IMR-90 (cell line): ENCODE measurements at regions not wholly inside any gene's neighbourhood (a gene's known extent, or its start where the extent isn't known, plus 50 kb on each side); places are given as distances from the start of the nearest gene placed in this dataset.

Experiments used
- ATAC-seq: fragments of 200-7000 bp; cut with Tn5 transposase; 2 replicates; pipeline ENCODE4 v1.9.1; 2020; ENCODE audit warnings: low read depth, mild to moderate bottlenecking, moderate library complexity
- BruUV-seq: library from RNA; stranded (reverse); fragments of 400-500 nt; replicated peaks from 2 replicates; lab custom pipeline; 2021; lab: Mats Ljungman, UMichigan
- CTCF ChIA-PET: fragments of 300-600 bp; formaldehyde crosslinking; extraction: SDS; loops from one replicate; lab custom pipeline; 2021; ENCODE audit warnings: antibody characterized with exemption; lab: Yijun Ruan, JAX
- POLR2A ChIA-PET: fragments of 300-600 bp; sonication (Branson Sonifier 250); formaldehyde crosslinking; loops from one replicate; lab custom pipeline; 2022; ENCODE audit warnings: antibody characterized with exemption; ENCODE audit not compliant: unreplicated experiment; lab: Charles Lee
- DNase-seq: peaks from one replicate; pipeline ENCODE4 v3.0.0; 2013
- H2AFZ ChIP-seq: replicated peaks from 2 replicates; pipeline ENCODE3; 2013; ENCODE audit warnings: low read length, mild to moderate bottlenecking; ENCODE audit not compliant: poor library complexity
- H2AK5ac ChIP-seq: 2 replicates; pipeline ENCODE4 v1.6.1; 2013; ENCODE audit warnings: low read depth, low read length, inconsistent platforms
- H2AK9ac ChIP-seq: replicated peaks from 2 replicates; pipeline ENCODE3; 2013; ENCODE audit warnings: mild to moderate bottlenecking, low read depth, low read length, moderate library complexity; ENCODE audit not compliant: poor library complexity
- H2BK120ac ChIP-seq: 2 replicates; pipeline ENCODE4 v1.6.1; 2013; ENCODE audit warnings: low read depth, low read length, inconsistent platforms
- H2BK15ac ChIP-seq: 3 replicates; pipeline ENCODE4 v1.6.1; 2013; ENCODE audit warnings: low read depth, low read length, inconsistent platforms
- H2BK20ac ChIP-seq: 2 replicates; pipeline ENCODE4 v1.6.1; 2013; ENCODE audit warnings: low read depth, mild to moderate bottlenecking, inconsistent platforms, low read length, moderate library complexity
- H2BK5ac ChIP-seq: 2 replicates; pipeline ENCODE4 v1.6.1; 2013; ENCODE audit warnings: mild to moderate bottlenecking, low read depth, low read length, inconsistent platforms; ENCODE audit not compliant: poor library complexity, severe bottlenecking
- H3K14ac ChIP-seq: replicated peaks from 2 replicates; pipeline ENCODE4 v1.6.1; 2013; ENCODE audit warnings: low read depth, low read length, inconsistent platforms
- H3K18ac ChIP-seq: 2 replicates; pipeline ENCODE4 v1.6.1; 2013; ENCODE audit warnings: low read depth, low read length, control low read depth
- H3K23ac ChIP-seq: 2 replicates; pipeline ENCODE4 v1.6.1; 2013; ENCODE audit warnings: low read depth, low read length, inconsistent platforms
- H3K27ac ChIP-seq: 2 replicates; pipeline ENCODE4 v1.5.1; 2013; ENCODE audit warnings: mild to moderate bottlenecking, control low read depth, low read length; ENCODE audit not compliant: insufficient read depth
- H3K27me3 ChIP-seq: 2 replicates; pipeline ENCODE4 v1.6.1; 2013; ENCODE audit warnings: low read length; ENCODE audit not compliant: control insufficient read depth, insufficient read depth
- H3K36me3 ChIP-seq: 2 replicates; pipeline ENCODE4 v1.6.1; 2013; ENCODE audit warnings: low read length, mixed read lengths; ENCODE audit not compliant: control insufficient read depth, insufficient read depth
- H3K4ac ChIP-seq: 2 replicates; pipeline ENCODE4 v1.6.1; 2013; ENCODE audit warnings: low read depth, low read length, inconsistent platforms
- H3K4me1 ChIP-seq: 2 replicates; pipeline ENCODE4 v1.6.1; 2013; ENCODE audit warnings: low read length, mixed read lengths; ENCODE audit not compliant: control insufficient read depth, insufficient read depth
- H3K4me2 ChIP-seq: 2 replicates; pipeline ENCODE4 v1.6.1; 2013; ENCODE audit warnings: low read depth, mild to moderate bottlenecking, control low read depth, low read length, moderate library complexity
- H3K4me3 ChIP-seq: 2 replicates; pipeline ENCODE4 v1.5.1; 2013; ENCODE audit warnings: low read depth, mild to moderate bottlenecking, control low read depth, low read length, moderate library complexity; ENCODE audit not compliant: insufficient read depth
- H3K56ac ChIP-seq: 2 replicates; pipeline ENCODE4 v1.6.1; 2013; ENCODE audit warnings: low read length, inconsistent platforms; ENCODE audit not compliant: insufficient read depth; ENCODE audit errors: extremely low read depth
- H3K79me1 ChIP-seq, 2 experiments: 2 replicates each; pipeline ENCODE4 v1.6.1; 2013; ENCODE audit warnings: low read length in 2 of 2, inconsistent platforms in 1 of 2, low read depth in 1 of 2
- H3K9ac ChIP-seq: 2 replicates; pipeline ENCODE4 v1.6.1; 2013; ENCODE audit warnings: low read depth, low read length, control low read depth
- H3K9me1 ChIP-seq: 2 replicates; pipeline ENCODE4 v1.6.1; 2013; ENCODE audit warnings: low read length, inconsistent platforms; ENCODE audit not compliant: insufficient read depth
- H3K9me3 ChIP-seq: 2 replicates; pipeline ENCODE4 v1.6.1; 2013; ENCODE audit warnings: low read length; ENCODE audit not compliant: control insufficient read depth, insufficient read depth
- H4K20me1 ChIP-seq: 2 replicates; pipeline ENCODE4 v1.6.1; 2013; ENCODE audit warnings: low read length, inconsistent platforms; ENCODE audit not compliant: insufficient read depth
- H4K5ac ChIP-seq: 2 replicates; pipeline ENCODE4 v1.6.1; 2013; ENCODE audit warnings: mild to moderate bottlenecking, low read depth, low read length, control low read depth
- H4K8ac ChIP-seq, 2 experiments: 2 replicates each; pipeline ENCODE4 v1.6.1; 2013; ENCODE audit warnings: low read depth in 2 of 2, low read length in 2 of 2, control low read depth in 1 of 2, inconsistent platforms in 1 of 2
- H4K91ac ChIP-seq: 2 replicates; pipeline ENCODE4 v1.6.1; 2013; ENCODE audit warnings: low read depth, low read length, inconsistent platforms; ENCODE audit not compliant: insufficient read depth
- BHLHE40 ChIP-seq: fragments of 150-350 bp; IDR thresholded peaks from 2 replicates; pipeline ENCODE4 v1.6.1; 2016; ENCODE audit warnings: mild to moderate bottlenecking, low read depth, low read length
- CEBPB ChIP-seq: IDR thresholded peaks from 2 replicates; pipeline ENCODE4 v1.6.1; 2012; ENCODE audit warnings: low read depth, low read length, improper control_type of control experiment
- CHD1 ChIP-seq: IDR thresholded peaks from 2 replicates; pipeline ENCODE4 v1.6.1; 2012; ENCODE audit warnings: low read depth, low read length, improper control_type of control experiment
- ELK1 ChIP-seq: fragments of 150-350 bp; IDR thresholded peaks from 2 replicates; pipeline ENCODE4 v1.6.1; 2016; ENCODE audit warnings: low read depth, mild to moderate bottlenecking, low read length, moderate library complexity, borderline replicate concordance
- FOS ChIP-seq: fragments of 150-350 bp; IDR thresholded peaks from 2 replicates; pipeline ENCODE4 v1.6.1; 2016; ENCODE audit warnings: low read depth, low read length
- MAFK ChIP-seq: IDR thresholded peaks from 2 replicates; pipeline ENCODE4 v1.6.1; 2012; ENCODE audit warnings: low read depth, low read length, improper control_type of control experiment
- MAZ ChIP-seq: IDR thresholded peaks from 2 replicates; pipeline ENCODE4 v1.6.1; 2012; ENCODE audit warnings: low read depth, mild to moderate bottlenecking, low read length, improper control_type of control experiment, moderate library complexity, borderline replicate concordance
- MXI1 ChIP-seq: IDR thresholded peaks from 2 replicates; pipeline ENCODE4 v1.6.1; 2012; ENCODE audit warnings: low read depth, mild to moderate bottlenecking, low read length, moderate library complexity, borderline replicate concordance
- NFE2L2 ChIP-seq: fragments of 150-350 bp; IDR thresholded peaks from 2 replicates; pipeline ENCODE4 v1.6.1; 2016; ENCODE audit warnings: low read depth, mild to moderate bottlenecking, low read length
- POLR2A ChIP-seq: IDR thresholded peaks from 2 replicates; pipeline ENCODE4 v1.6.1; 2012; ENCODE audit warnings: mild to moderate bottlenecking, low read depth, low read length
- RAD21 ChIP-seq: IDR thresholded peaks from 2 replicates; pipeline ENCODE4 v1.6.1; 2012; ENCODE audit warnings: low read length, improper control_type of control experiment
- RCOR1 ChIP-seq: IDR thresholded peaks from 2 replicates; pipeline ENCODE4 v1.6.1; 2012; ENCODE audit warnings: mild to moderate bottlenecking, low read length, improper control_type of control experiment; ENCODE audit not compliant: insufficient replicate concordance
- RFX5 ChIP-seq: IDR thresholded peaks from 2 replicates; pipeline ENCODE4 v1.8.0; 2012; ENCODE audit warnings: low read depth, mild to moderate bottlenecking, low read length, moderate library complexity
- SMC3 ChIP-seq: fragments of 150-350 bp; IDR thresholded peaks from 2 replicates; pipeline ENCODE4 v1.6.1; 2016; ENCODE audit warnings: low read depth, mild to moderate bottlenecking, antibody characterized with exemption, low read length, moderate library complexity
- WGBS, 2 experiments: methylation state at CpG; one replicate each; pipeline versions ENCODE4 v1.1.5 to v1.1.7; 2013; ENCODE audit warnings: missing lambda C conversion rate in 2 of 2; ENCODE audit not compliant: insufficient read length in 1 of 2; ENCODE audit errors: extremely low coverage in 2 of 2; 5-methylcytosine and 5-hydroxymethylcytosine counted together
- dilution Hi-C: fragments of 300-500 bp; cut with HindIII; formaldehyde crosslinking; loops from one replicate; pipeline ENCODE4 v1.14.3; 2018; ENCODE audit warnings: low sequenced_read_pairs; ENCODE audit not compliant: unreplicated experiment
- in situ Hi-C: fragments of 300-500 bp; cut with MboI; formaldehyde crosslinking; loops from 3 replicates; pipeline ENCODE4 v1.14.3; 2019; ENCODE audit warnings: low sequenced_read_pairs, inconsistent platforms, mixed read lengths
- intact Hi-C: fragments of 100-400 bp; cut with micrococcal nuclease; formaldehyde crosslinking; loops from 2 replicates; pipeline ENCODE4 v1.10.0; 2022
- TF ChIP-seq, protein P1 (sequence below): fragments of 150-350 bp; IDR thresholded peaks from 2 replicates; pipeline ENCODE4 v1.6.1; 2017; ENCODE audit warnings: mild to moderate bottlenecking, antibody characterized with exemption, low read length, low read depth
- TF ChIP-seq, protein P2 (sequence below): conservative IDR thresholded peaks from 2 replicates; pipeline ENCODE4 v1.5.1; 2012; ENCODE audit warnings: mild to moderate bottlenecking, low read depth, low read length, improper control_type of control experiment

DNA sequence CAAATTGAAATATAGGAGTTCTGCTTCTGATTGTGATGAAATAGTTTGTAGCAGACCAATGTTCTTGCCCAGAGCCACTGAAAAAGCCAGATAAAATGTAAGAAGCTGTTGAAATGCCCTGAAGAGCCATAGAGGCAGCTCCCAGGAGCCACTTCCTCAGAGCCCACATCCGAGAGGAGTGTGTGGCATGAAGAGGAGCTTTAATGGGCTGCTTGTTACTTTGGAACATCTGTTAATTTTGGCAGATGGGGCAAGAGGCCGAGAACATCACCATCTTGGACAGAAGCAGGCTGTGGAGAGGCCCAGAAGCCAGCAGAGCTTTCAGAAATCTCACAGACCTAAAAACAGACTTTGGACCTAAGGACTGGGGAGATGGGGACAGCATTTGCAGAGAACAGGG, 370.8 kb downstream of the GADD45G start:
- ATAC-seq (no peak), DNase-seq (no peak)
- H3K36me3 ChIP-seq = no peaks in the 10 kb centered on the region
- H3K4me3 ChIP-seq = no peak overlapping the region
- CTCF ChIA-PET = no interaction called here
- H2BK120ac ChIP-seq = no peak overlapping the region
- H3K9me3 ChIP-seq = no peaks in the 10 kb centered on the region
- no peak overlapping the region for H3K14ac ChIP-seq
- H2BK20ac ChIP-seq = no peak overlapping the region
- no peak overlapping the region for H2AK9ac ChIP-seq
- H3K9ac ChIP-seq = no peak overlapping the region
- H4K91ac ChIP-seq = no peak overlapping the region
- H4K20me1 ChIP-seq = no peaks in the 10 kb centered on the region
- no peak for TF ChIP-seq ELK1
- no peak for TF ChIP-seq CHD1
- TF ChIP-seq MAZ = no peak
- TF ChIP-seq, protein P1, sequence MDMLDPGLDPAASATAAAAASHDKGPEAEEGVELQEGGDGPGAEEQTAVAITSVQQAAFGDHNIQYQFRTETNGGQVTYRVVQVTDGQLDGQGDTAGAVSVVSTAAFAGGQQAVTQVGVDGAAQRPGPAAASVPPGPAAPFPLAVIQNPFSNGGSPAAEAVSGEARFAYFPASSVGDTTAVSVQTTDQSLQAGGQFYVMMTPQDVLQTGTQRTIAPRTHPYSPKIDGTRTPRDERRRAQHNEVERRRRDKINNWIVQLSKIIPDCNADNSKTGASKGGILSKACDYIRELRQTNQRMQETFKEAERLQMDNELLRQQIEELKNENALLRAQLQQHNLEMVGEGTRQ = no peak
- no peak for TF ChIP-seq RCOR1
- TF ChIP-seq NFE2L2 = no peak
- no peak for TF ChIP-seq RFX5
- TF ChIP-seq CEBPB = no peak
- no peak for TF ChIP-seq FOS
- TF ChIP-seq POLR2A = no peak
- no peak for TF ChIP-seq RAD21
- no peak for TF ChIP-seq BHLHE40
- TF ChIP-seq MAFK = no peak
- no peak for TF ChIP-seq MXI1
- TF ChIP-seq SMC3 = no peak
- TF ChIP-seq, protein P2, sequence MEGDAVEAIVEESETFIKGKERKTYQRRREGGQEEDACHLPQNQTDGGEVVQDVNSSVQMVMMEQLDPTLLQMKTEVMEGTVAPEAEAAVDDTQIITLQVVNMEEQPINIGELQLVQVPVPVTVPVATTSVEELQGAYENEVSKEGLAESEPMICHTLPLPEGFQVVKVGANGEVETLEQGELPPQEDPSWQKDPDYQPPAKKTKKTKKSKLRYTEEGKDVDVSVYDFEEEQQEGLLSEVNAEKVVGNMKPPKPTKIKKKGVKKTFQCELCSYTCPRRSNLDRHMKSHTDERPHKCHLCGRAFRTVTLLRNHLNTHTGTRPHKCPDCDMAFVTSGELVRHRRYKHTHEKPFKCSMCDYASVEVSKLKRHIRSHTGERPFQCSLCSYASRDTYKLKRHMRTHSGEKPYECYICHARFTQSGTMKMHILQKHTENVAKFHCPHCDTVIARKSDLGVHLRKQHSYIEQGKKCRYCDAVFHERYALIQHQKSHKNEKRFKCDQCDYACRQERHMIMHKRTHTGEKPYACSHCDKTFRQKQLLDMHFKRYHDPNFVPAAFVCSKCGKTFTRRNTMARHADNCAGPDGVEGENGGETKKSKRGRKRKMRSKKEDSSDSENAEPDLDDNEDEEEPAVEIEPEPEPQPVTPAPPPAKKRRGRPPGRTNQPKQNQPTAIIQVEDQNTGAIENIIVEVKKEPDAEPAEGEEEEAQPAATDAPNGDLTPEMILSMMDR = no peak
- H2AFZ ChIP-seq = no peak overlapping the region
- H3K23ac ChIP-seq = no peak overlapping the region
- H3K56ac ChIP-seq = no peak overlapping the region
- no peak overlapping the region for H3K18ac ChIP-seq
- H3K9me1 ChIP-seq = no peaks in the 10 kb centered on the region
- no peak overlapping the region for H3K27ac ChIP-seq
- no peaks in the 10 kb centered on the region for H3K4me1 ChIP-seq
- dilution Hi-C loops = no loop called here
- intact Hi-C loops = no loop called here
- H3K27me3 ChIP-seq = peaks cover 4% of the 10 kb centered on the region
- no peak overlapping the region for H4K8ac ChIP-seq
- no peak overlapping the region for H2BK5ac ChIP-seq
- H3K79me1 ChIP-seq = no peaks in the 10 kb centered on the region
- H4K5ac ChIP-seq = no peak overlapping the region
- BruUV-seq = no TSS peak
- POLR2A ChIA-PET = no interaction called here
- no CpG with 5 or more reads among the region's 2 CpGs for WGBS, 2 experiments
- H3K4ac ChIP-seq = no peak overlapping the region
- no peak overlapping the region for H2AK5ac ChIP-seq
- no peak overlapping the region for H2BK15ac ChIP-seq
- in situ Hi-C loops = no loop called here
- H3K4me2 ChIP-seq = no peak overlapping the region
